ENCODE measurements at regions not wholly inside any gene's neighbourhood (a gene's known extent, or its start where the extent isn't known, plus 50 kb on each side); places are given as distances from the start of the nearest gene placed in this dataset.
"Not testable (repeated sequence)": the region's sequence is repeated elsewhere in the genome, so short reads cannot be mapped to it uniquely, and the experiment has no call there.

DNA sequence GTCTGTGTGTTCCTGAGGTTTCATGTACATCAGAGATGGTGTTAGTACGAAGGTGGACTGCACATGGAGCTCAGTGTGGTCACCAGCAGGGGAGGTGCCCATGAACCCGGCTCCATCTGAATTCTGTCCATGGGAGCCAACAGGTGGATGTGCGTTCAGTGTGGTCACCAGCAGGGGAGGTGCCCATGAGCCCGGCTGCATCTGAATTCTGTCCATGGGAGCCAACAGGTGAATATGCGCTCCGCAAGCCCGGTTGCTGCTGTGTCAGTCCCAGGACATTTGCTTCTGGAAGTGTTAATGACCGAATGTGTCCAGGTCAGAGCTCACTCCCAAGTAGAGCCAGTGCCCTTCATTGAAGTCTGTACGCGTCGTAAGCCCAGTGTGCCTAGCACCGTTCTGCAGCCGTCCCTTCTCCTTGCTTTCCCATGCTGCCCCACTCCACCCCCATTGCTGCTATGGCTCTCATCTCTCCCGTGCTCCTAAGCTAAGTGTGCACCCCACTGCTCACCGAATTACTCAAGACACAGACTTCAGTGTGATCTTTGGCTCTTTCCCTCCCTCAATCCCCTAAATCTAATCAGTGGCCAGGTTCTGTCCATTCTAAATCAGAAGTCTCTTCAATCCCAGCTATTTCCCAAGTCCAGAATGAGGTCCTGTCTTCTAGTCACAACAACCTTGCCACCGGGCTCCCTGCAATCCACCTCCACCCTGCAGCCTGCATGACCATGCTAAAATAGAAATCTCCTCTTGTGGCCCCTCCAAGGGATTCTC, 352.4 kb downstream of the TCERG1L start:
- no peak for DNase-seq

DNA sequence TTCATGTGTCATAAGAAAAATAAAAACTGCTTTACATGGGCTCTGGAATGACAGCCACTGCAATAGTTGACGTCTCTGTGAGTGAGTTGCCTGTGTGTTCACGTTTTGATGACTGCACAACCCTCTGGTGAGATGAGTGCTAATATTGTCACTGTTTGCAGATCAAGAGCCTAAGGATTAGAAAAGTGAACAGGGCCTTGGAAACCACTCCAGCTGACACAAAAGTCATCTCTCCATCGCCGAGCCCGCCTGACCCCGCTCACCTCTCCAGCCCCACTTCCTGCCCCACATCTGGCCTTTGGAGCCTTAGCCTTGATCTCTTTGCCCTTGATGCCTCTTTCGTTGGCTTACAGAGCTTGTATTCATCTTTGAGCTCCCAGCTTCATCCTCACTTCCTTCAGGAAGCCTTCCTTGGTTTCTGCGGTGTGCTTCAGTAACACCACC, 351.7 kb downstream of the TCERG1L start:
- DNase-seq = no peak

DNA sequence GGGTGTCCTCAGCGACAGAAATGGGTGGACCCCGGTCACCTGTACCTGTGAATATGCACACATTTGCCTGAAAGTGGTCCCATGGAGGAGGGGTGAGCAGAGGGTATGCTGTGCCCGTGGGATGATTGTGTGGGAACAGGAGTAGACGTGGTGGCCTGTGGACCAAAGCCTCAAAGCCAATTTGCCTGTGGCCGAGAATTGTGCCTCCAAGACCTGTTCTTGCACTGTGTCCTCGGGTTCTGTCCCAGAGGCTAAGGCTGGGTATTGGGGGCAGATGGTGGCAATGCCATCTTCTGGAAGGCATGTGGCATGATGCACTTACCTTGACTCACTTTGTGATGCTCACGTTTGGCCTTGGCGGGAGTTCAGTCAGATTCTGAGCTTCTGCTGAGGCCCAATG, 351.0 kb downstream of the TCERG1L start:
- DNase-seq = no peak

DNA sequence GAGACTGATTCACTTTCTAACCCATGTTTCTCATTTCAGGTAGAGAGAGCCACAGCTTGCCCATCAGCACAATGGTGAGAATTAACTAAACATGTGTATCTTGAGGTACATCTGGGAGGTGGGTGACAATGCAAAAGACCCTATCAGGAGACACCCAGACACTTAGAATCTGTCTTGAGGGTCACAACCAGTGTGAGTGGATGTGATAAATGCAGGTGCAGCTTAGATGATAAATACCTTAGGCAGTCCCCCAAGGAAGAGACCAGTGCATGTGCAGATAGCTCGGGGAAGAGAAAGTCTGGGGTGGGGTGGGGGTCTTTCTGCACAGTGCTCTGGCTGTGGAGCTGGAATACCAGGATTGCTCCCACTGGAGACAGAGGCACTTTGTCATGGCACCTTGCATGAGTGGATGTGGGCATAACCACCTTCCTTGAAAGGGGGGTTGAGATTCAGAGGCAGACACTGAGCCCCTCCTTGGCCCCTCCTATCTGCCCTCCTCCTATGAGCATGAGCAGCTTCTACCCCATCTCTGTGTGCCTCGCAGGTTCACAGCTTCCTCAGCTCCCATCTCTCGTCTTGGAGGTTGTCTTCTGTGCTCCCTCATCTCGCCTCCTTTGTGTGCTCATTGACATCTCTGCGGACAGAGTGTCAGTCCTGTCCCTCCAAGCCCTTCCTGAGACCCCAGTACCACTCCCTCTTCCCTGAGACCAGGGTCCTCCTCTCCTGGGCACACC, 349.8 kb downstream of the TCERG1L start:
- DNase-seq = no peak

DNA sequence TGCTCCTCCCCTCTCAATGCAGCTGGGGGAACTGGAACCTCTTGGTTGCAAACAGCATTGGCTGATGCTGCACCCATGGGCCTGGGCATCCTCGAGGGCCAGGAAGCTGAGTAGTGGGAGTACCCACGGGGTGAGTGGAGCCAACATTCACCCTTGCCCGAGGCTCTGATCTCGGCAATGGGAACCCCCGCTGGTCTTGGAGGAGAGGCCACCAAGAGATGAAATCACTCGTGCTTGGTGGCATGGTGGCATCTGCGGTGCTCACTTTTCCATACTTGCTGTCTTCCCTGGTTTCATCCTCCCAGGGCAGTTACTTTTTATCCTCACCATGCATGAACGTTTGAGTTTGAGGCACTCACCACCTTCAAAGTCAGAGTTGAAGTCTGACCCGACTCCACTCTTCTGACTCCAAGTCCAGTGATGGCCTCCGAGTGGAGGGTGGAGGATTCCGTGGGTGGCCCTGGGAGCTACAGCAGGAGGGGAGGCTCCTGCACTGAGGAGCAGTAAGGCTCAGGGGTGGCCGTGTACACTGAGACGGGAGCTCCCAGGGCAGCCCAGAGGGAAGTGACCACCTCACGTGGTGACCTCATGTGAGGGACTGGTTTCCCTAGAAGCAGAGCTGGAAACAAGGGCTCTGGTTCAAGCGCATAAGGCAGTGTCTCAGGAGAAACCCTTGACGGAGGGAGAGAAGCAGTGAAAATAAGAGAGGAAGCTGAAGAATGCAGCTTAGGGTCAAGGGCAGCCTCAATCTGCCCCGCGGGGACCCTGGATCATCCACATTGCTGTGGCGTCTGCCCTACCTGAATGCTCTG, 349.1 kb downstream of the TCERG1L start:
- no peak for DNase-seq

DNA sequence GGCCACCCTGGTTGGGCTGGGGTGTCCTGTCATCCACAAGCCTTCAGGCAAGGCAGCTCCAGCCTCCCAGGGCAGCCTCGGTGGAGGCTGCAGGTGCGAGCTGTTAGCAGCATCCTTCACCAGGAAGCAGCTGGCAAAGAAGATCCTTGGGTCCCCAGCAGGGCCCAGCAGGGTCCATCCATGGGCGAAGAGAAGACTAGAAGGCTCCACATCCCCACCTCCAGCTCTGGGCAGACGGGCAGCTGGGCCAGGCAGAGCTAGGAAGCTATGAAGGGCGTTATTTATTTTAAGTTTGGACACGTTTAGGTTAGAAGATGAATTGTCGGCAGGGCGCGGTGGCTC, 348.5 kb downstream of the TCERG1L start:
- DNase-seq = no peak

DNA sequence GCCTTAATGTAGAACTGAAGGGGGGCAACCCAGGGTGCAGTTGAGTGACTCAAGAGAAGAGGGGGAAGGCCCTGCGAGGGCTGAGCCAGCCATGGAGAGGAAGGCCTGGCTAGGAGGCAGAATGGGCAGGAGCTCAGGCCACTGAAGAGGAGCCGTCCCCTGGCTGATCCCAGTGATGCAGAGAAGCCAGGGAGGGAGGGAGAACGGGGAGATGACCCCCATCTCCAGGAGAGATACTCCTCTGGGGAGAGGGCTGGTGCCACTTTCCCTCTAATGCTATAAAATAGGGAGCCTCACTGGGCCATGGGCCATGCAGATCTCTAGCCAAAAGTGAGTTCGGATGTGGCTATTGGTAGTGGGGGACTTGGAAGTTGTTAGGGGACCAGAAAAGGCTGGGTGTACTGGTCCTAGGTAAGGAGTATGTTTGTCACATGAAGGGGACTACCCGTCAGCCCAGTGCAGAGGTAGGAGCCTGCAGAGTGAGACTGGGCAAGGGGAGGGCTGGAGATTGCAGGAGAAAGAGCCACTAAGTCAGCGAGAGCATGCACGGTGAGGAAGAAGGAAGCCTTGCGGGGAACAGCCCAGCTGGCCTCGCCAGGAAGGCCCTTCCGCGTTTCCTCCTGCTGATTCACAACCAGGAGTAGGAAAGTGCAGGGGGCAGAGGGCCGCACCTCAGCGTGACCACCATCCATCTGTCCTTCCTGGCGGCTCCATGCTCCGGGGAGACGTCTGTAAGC, 347.6 kb downstream of the TCERG1L start:
- no peak for DNase-seq

DNA sequence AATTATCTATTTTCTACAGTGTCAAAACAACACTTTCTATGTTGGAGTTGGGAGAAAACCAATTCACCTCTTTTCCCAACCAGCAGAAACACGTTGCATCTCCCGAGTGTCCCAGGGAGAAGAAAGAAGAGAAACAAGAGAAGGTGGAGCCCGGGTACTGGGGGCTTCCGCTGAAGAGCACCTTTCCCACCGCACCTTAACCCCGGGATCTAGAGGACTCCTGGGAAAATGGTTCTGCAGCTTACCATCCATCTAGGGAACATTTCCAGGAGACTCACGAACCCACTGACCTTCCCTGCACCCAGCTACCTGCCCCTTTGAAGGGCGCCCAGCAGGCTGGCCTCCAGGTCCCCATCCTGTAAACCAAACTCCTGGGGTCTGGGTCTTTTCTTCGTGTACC, 346.8 kb downstream of the TCERG1L start:
- no peak for DNase-seq

DNA sequence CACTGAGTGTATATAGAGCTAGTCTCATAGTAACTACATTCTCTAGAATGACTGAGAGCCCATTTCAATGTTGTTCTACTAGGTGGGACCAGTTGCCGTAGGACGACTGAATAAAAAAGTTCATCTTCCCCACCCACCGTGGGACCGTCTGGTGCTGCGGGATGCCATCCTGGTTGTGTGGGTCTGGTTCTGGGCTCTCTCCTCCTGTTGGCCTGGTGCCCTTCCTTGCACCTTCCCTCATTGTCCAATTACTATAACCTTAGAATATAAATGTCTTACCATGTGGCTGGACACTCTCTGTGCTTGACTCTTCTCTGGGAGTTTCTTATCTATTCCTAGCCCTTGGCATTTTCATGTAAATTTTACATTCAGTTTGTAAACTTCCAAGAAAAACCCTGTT, 344.4 kb downstream of the TCERG1L start:
- DNase-seq = no peak

DNA sequence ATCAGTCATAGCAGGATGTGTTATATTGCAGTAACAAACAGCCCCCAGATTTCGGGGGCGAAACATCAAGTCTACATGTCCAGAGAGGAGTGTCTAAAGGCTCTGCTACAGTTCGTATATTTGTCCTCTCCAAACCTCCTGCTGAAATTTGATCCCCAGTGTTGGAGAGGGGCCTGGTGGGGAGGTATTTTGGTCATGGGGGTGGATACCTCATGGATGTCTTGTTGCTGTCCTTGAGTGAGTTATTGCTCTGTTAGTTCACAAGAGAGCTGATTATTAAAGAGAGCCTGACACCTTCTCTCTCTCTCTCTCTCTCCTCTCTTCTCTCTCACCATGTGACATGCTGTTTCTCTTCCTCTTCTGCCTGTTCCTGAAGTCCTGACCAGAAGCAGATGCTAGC, 343.7 kb downstream of the TCERG1L start:
- DNase-seq = no peak

DNA sequence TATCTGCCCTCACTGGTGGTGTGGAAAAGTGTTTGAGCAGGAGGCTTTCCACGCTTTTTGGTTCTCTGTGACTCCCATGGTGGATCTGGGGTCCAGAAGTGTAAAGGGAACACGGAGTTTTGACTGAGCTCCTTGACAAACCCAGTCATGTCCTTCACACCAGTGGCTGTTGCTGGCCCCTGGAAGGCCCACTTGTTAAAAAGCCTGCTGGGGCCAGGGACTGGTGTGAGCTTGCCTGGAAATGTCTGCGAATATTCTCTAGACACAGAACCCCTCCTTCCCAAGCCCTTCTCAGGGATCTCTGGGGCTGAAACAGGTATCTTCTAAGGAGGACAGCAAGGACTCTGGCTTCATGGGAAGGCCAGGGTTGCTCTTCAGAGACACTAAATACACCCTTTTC, 343.0 kb downstream of the TCERG1L start:
- no peak for DNase-seq

DNA sequence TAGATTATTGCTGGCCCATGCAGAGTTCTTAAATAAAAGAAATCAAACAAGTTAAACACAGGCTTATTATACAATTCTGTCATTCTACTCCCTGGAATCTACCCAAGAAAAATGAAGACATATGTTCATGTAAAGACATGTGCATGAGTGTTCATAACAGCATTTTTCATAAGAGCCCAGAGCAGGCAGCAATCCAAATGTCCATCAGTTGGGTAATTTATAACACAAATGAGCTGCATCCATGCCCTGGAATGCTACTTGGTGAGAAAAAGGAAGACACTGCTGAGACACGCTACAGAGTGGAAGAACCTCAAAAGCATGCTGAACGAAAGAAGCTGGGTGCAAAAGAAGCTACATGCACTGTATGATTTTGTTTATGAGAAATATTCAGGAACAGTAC, 342.6 kb downstream of the TCERG1L start:
- no peak for DNase-seq

DNA sequence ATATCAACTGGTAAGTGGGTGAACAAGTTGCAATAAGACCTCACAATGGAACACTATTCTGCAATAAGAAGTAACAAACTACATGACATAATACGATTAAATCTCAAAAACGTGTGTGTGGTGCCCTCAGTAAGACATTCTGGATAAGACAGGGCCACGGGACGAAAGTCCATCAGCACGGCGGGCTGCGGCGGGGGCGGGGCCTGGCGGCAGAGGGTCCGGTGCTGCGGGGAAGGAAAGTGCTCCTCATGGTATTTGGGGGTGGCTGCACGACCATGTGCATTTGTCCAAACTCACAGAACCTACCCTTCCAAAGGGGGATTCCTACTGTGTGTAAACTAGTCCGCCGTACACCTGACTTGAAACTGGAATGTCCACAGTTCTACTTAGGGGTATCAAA, 341.8 kb downstream of the TCERG1L start:
- DNase-seq = no peak

DNA sequence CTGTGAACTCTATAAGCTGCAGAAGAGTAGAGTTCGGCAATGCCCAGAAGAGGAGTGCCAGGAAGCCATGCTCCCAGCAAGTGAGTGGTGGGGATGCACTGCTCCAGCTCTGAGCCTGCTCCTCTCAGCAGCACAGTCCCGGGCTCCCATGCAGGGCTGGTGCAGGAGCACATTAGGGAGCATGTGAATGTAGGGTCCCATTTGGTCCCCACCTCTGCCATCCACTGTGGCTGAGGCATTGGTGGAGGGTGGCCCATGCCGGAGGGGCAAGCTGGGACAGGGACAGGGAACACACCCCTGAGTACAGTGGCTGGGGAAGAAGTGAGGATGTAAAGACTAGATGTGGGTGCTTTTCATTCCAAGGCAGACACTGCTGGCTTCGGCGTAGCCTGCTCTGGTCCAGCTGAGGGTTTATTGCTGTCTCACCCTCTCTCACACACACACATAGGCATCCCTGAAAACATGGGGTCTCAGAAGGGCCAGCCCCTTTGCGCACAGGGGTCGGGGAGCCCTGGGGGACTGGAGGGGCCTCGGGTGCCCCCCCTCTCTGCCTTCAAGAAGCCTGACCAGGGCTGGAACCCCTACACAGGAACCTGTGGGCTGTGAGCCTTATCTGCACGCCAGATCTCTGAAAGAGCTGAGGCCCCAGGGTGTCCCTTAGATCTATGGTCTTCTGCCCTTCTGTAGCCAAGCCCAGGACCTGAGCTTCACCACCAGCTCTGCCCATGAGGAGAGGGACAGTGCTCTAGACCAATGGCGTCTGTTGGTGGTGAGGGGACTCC, 341.0 kb downstream of the TCERG1L start:
- DNase-seq = no peak

DNA sequence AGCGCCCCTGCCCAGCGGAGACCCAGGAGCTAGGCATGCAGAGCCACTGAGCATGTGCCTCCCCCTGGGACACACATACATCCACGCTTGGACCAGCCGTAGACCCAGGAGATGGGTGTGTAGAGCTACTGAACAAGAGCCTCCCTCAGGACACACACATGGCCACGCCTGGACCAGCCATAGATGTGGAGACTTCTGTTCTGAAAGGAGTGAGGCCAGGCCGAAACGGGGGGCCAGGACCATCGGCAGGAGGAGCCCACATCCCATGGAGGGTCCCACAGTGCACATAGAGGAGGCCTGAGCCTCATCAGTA, 340.4 kb downstream of the TCERG1L start:
- no peak for DNase-seq

DNA sequence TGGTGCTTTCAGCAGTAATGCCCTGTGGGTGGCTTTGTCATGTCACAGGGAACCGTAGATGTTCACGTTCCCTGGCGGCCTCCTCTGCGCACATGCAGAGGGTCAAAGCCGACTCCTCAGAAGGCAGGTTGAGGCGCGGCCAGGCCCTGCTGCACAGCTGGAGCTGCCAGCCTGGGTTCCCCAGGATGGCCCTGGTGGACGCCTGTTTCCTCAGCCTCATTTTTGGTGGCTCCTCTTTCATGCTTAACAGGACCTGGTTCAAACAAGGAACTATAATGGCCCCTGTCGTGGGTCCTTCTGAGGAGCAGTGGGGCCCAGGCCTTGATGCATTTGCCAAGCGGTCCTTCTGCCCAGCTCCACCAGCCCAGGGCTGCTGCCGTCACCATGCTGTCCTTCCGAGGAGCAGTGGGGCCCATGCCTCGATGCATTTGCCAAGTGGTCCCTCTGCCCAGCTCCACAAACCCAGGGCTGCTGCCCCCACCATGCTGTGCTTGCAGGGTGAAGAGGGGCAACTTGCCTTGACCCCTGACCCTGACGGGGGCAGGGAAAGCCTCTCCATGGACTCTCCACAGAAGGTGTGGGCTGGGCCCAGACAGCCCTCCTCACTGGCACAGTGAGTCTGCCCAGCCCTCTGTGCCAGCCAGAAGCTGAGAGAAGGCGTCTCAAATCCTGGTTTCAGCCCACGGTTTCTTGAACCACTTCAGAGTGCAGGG, 338.2 kb downstream of the TCERG1L start:
- no peak for DNase-seq

DNA sequence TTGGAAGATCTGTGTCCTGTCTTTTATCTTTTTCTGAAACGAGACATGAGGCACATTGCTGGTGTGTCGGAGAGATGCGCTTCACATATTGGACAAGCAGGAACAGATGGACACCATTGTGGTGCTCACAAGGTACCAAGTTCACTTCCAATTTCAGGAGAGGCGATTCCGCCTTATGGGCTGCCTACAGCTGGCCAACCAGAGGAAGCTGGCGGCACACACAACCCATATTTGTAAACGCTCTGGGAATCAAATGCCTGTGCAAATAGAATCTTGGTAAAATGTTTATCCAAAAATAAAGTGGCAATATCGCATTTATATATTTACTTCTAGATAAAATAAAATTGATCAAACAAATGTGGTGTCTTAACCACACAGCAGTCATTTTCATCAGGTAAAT, 337.4 kb downstream of the TCERG1L start:
- no peak for DNase-seq

DNA sequence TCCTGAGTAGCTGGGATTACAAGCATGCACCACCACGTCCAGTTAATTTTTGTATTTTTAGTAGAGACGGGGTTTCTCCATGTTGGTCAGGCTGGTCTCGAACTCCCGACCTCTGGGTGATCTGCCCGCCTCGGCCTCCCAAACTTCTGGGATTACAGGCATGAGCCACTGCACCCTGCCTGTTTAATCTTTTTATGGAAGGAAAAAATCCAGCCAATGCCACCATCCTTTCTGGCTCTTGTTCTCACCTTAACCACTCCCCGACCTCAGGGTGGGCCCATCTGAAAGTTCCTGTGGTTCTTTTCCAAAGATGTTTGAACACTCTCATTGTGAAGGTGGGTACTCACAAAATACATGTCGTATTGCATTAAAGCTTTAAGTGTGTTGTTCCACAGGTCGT, 336.2 kb downstream of the TCERG1L start:
- not testable (repeated sequence) for DNase-seq

DNA sequence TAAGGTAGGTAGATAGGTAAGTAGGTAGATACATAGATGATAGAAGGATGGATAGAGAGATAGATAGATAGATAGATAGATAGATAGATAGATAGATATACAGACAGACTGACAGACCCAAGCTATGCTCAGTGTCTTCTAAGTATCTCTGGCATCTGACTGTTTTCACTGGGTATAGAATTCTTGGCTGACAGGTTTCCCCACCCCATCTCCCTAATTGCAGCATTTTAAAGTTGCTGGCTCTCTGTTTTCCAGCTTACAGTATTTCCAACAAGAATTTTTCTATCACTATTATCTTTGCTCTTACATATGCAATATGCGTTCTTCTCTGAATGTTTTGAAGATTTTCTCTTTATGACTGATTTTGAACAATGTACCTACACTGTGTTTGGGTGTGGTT, 328.7 kb downstream of the TCERG1L start:
- DNase-seq = no peak

DNA sequence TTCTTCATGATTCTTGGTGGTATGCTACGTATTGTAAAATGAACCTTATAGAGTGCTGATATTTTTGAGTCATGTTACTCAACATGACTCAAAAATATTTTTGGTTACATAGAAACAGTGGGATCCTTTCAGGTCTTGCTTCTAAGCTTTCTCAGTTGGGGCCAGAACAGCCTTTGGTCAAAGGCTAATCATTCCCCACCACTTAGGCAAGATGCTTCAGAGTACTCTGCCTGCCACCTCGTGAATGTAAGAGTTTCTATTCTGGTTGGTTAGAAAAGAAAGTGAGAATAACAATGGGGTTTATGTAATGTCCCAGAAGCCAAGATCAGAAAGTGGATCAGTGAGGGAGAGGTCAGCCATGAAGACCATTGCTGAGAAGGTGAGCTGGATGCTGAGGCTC, 327.8 kb downstream of the TCERG1L start:
- DNase-seq = no peak

DNA sequence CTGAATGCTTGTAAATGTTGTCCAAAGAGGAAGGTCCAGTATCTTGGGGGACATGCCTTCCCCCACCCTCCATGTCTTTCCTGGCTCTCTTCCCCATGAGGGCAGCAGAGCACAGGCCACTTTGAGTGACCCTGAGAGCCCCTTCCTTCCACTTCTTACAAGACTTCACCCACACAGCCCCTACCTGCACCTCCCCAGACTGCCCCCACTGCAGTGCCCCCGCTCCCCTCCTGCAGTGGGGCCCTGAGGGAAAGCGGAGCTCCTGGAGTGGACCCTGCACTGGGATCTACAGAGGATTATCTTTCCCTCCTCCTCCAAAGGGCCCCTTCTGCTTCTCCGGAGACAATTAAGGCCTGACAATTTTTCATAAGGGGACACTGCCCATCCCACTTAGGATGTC, 326.8 kb downstream of the TCERG1L start:
- no peak for DNase-seq
